ENCODE measurements at regions not wholly inside any gene's neighbourhood (a gene's known extent, or its start where the extent isn't known, plus 50 kb on each side); places are given as distances from the start of the nearest gene placed in this dataset.

- Mint-ChIP-seq H3K4me3 (ENCODE audit: unreplicated experiment) (no peak overlapping the region), H3K4me1 (ENCODE audit: low read depth) (peaks cover 5% of the 10 kb centered on the region), H3K27ac (ENCODE audit: unreplicated experiment) (no peak overlapping the region)
Observed at GRCh38 chr18:10313016-10313342, 141.5 kb upstream of the APCDD1 start.

GRCh38 chr18:10314066-10314465 is 140.4 kb upstream of the APCDD1 start:
- peaks cover 13% of the 10 kb centered on the region for H3K4me1 Mint-ChIP-seq (ENCODE audit: low read depth)

More at GRCh38 chr18:10313016-10313342, 141.5 kb upstream of the APCDD1 start:
- DNase-seq (ENCODE audit: low spot score), result no peak
- Mint-ChIP-seq H3K27me3 (ENCODE audit: low read depth) (peaks cover 2% of the 10 kb centered on the region), H3K36me3 (ENCODE audit: low read depth) (no peaks in the 10 kb centered on the region), H3K9me3 (ENCODE audit: low read depth) (no peaks in the 10 kb centered on the region)
- TF ChIP-seq CTCF (IDR thresholded peaks at IDR 0.05), result no peak

GRCh38 chr18:10315522-10315921 is 138.9 kb upstream of the APCDD1 start:
- Mint-ChIP-seq H3K36me3 (ENCODE audit: low read depth) (no peaks in the 10 kb centered on the region), H3K27me3 (ENCODE audit: low read depth) (peaks cover 5% of the 10 kb centered on the region), H3K9me3 (ENCODE audit: low read depth) (no peaks in the 10 kb centered on the region), H3K4me1 (ENCODE audit: low read depth) (peaks cover 25% of the 10 kb centered on the region), H3K4me3 (ENCODE audit: unreplicated experiment) (no peak overlapping the region), H3K27ac (ENCODE audit: unreplicated experiment) (no peak overlapping the region)
- TF ChIP-seq CTCF (IDR thresholded peaks at IDR 0.05), result no peak
- DNase-seq (ENCODE audit: low spot score), result no peak

More at GRCh38 chr18:10314066-10314465, 140.4 kb upstream of the APCDD1 start:
- no peak for TF ChIP-seq CTCF (IDR thresholded peaks at IDR 0.05)
- Mint-ChIP-seq H3K4me3 (ENCODE audit: unreplicated experiment) (no peak overlapping the region), H3K27me3 (ENCODE audit: low read depth) (peaks cover 5% of the 10 kb centered on the region), H3K27ac (ENCODE audit: unreplicated experiment) (no peak overlapping the region), H3K36me3 (ENCODE audit: low read depth) (no peaks in the 10 kb centered on the region), H3K9me3 (ENCODE audit: low read depth) (no peaks in the 10 kb centered on the region)
- no peak for DNase-seq (ENCODE audit: low spot score)

- Mint-ChIP-seq H3K36me3 (ENCODE audit: low read depth) (no peaks in the 10 kb centered on the region), H3K4me3 (ENCODE audit: unreplicated experiment) (no peak overlapping the region), H3K4me1 (ENCODE audit: low read depth) (peaks cover 35% of the 10 kb centered on the region), H3K27ac (ENCODE audit: unreplicated experiment) (no peak overlapping the region), H3K9me3 (ENCODE audit: low read depth) (no peaks in the 10 kb centered on the region), H3K27me3 (ENCODE audit: low read depth) (peaks cover 5% of the 10 kb centered on the region)
- no peak for TF ChIP-seq CTCF (IDR thresholded peaks at IDR 0.05)
- no peak for DNase-seq (ENCODE audit: low spot score)
Observed at GRCh38 chr18:10316778-10317177, 137.7 kb upstream of the APCDD1 start.

- no peak overlapping the region for H3K4me3 Mint-ChIP-seq (ENCODE audit: unreplicated experiment)
- no peaks in the 10 kb centered on the region for H3K36me3 Mint-ChIP-seq (ENCODE audit: low read depth)
- H3K9me3 Mint-ChIP-seq (ENCODE audit: low read depth), result no peaks in the 10 kb centered on the region
- no peak for TF ChIP-seq CTCF (IDR thresholded peaks at IDR 0.05)
- peaks cover 7% of the 10 kb centered on the region for H3K27me3 Mint-ChIP-seq (ENCODE audit: low read depth)
- peaks cover 35% of the 10 kb centered on the region for H3K4me1 Mint-ChIP-seq (ENCODE audit: low read depth)
- DNase-seq (ENCODE audit: low spot score), result no peak
- no peak overlapping the region for H3K27ac Mint-ChIP-seq (ENCODE audit: unreplicated experiment)
Observed at GRCh38 chr18:10317864-10318690, 136.4 kb upstream of the APCDD1 start.

Measured in chondrocyte (in vitro differentiated cells).